GM10266 (cell line): ENCODE measurements at regions not wholly inside any gene's neighbourhood (a gene's known extent, or its start where the extent isn't known, plus 50 kb on each side); places are given as distances from the start of the nearest gene placed in this dataset.

Experiments used
- DNase-seq: peaks from one replicate; pipeline ENCODE4 v3.0.0; 2012; ENCODE audit errors: extremely low spot score
- TF ChIP-seq, protein P1 (sequence below): IDR thresholded peaks from 2 replicates; pipeline ENCODE4 v1.5.1; 2012; ENCODE audit warnings: mild to moderate bottlenecking, low read depth; ENCODE audit not compliant: control insufficient read depth, insufficient read depth; ENCODE audit errors: missing control alignments

DNA sequence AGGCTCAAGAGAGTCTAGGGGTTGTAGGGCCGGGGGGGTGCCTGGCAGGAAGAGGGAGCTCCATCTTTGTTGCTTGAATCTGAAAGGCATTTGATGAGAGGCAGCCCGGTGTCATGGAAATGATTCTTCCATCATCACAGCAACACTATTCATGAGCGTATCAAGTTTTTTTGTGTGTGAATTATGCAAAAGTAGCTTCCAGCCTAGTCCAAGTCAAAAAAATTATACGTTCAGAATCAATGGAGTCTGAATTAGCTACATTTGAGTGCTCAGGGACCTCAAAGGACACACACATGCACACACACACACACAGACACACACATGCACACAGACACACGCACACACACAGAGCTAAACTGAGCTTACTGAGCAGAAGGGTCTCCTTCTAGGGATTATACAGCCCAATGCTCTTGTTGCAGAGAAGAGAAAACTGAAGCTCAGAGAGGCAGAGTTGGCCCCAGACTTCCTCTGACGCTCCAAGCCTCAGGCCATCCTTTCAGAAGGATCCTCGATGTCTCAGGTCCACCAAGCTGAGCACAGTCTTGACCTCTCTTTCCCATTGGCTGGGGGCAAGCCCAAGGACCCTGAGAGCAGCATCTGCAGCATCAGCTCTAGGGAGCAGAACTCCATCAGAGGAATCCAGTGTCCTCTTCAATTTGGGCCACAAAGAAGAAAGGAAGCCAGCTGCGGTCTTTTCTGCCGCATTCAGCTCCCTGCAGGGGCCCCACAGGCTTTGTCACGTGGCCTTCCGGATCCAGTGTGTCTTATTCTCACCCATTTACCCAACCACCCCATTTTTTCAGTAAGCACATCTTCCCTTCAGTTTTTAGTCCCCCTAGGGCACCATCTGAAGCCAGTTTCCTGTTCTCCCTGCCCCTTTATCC lies 228.0 kb downstream of the UACA start:
- peak; percentile 32 for DNase-seq
- TF ChIP-seq, protein P1, sequence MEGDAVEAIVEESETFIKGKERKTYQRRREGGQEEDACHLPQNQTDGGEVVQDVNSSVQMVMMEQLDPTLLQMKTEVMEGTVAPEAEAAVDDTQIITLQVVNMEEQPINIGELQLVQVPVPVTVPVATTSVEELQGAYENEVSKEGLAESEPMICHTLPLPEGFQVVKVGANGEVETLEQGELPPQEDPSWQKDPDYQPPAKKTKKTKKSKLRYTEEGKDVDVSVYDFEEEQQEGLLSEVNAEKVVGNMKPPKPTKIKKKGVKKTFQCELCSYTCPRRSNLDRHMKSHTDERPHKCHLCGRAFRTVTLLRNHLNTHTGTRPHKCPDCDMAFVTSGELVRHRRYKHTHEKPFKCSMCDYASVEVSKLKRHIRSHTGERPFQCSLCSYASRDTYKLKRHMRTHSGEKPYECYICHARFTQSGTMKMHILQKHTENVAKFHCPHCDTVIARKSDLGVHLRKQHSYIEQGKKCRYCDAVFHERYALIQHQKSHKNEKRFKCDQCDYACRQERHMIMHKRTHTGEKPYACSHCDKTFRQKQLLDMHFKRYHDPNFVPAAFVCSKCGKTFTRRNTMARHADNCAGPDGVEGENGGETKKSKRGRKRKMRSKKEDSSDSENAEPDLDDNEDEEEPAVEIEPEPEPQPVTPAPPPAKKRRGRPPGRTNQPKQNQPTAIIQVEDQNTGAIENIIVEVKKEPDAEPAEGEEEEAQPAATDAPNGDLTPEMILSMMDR, result no peak

DNA sequence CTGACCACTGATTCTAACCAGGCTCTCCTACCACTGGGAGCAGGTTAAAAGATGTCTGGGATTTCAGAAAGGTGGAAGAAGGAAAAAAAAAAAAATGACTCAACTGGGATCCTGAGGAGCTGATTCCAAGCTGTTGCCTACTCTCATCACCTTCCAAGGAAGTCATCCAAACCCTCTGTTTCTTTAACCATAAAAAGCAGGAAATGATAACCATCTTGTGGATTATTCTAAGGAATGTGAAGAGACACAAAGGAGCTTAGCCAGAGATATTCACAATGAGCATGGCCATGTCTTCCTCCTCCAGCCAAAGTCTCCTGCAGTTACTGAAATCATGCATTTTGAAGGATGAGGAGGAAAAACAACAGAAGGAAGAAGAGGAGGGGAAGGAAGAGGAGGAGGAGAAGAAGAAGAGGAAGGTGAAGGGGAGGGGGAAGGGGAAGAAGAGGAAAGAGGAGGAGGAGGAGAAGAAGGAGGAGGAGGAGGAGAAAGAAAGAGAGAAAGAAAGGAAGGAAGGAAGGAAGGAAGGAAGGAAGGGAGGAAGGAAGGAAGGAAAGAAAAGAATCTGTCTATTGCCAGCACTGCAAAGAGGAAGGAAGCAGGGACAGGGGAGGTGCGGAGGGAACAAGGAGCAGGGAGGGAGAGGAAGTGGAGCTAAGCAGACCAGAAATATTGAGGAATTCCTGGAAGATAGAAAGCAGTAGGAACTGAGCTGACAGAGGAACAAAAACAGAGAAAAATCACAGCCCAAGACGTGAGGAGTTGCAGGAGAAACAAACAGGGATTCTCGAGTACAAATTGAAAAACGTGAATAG lies 229.2 kb downstream of the UACA start:
- DNase-seq, result no peak
- TF ChIP-seq, protein P1, result no peak

DNA sequence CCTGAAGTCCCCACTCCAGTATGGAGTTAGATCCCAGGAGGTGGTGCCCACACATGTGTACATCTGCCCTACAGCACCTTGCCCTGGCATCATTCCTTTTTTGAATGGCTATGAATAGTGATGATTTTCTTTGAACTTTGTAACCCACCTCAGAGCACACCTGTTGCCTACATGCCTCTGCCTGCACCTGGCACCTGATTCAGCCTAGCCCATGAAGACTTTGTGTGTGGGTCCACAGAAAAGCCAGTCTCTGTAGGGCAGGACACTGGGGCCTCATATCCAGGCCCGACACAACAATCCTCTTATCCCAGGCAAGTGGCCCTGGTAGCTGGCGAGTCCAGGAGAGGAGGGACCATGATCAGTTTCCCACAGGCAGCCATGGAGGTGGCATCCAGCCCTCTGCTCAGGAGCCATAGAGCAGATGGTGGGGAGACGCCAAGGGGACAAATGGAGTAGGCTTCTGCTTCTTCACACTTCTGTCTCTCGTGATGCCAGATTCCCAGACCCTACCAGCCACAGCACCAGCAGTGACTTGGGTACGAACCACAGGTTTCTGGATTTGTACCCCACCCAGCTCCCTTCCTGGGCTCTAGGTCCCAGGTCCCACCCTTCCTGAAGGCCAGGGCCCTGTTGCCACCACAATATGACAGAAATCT lies 230.7 kb downstream of the UACA start:
- DNase-seq, result no peak
- TF ChIP-seq, protein P1, result no peak

GRCh38 chr15:70531576-70531975 lies 231.8 kb downstream of the UACA start:
- TF ChIP-seq, protein P1, result no peak
- no peak for DNase-seq

DNA sequence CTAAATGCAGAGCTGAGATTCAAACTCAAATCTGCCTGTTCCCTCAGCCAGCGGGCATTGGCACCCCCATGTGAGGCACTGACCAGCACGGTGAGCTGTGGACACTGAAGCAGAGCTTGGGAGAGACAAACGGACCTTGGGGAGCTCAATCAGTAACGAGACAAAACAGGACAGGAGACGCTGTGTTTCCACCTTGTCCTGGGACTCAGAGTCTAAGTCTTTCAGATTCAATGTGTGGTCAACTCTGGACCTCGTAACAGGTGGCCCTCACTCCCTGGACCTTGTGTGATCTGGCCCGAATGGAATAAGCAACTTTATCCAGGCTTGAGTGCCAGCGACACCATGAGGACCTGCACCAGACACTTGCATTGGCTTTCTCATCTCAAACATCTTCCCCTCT lies 232.5 kb downstream of the UACA start:
- TF ChIP-seq, protein P1, result no peak
- no peak for DNase-seq

GRCh38 chr15:70530503-70530902 lies 232.9 kb downstream of the UACA start:
- DNase-seq, result no peak
- TF ChIP-seq, protein P1, result no peak

- DNase-seq, result no peak
These were observed 233.3 kb downstream of the UACA start for GRCh38 chr15:70530017-70530499.

More at GRCh38 chr15:70530017-70530499, 233.3 kb downstream of the UACA start:
- TF ChIP-seq, protein P1, result no peak
